SKM-1 (cell line): ENCODE measurements at regions not wholly inside any gene's neighbourhood (a gene's known extent, or its start where the extent isn't known, plus 50 kb on each side); places are given as distances from the start of the nearest gene placed in this dataset.

Source experiments
- DNase-seq: peaks from one replicate; lab custom pipeline; 2025; ENCODE audit not compliant: unreplicated experiment; lab: John Stamatoyannopoulos, UW

DNA sequence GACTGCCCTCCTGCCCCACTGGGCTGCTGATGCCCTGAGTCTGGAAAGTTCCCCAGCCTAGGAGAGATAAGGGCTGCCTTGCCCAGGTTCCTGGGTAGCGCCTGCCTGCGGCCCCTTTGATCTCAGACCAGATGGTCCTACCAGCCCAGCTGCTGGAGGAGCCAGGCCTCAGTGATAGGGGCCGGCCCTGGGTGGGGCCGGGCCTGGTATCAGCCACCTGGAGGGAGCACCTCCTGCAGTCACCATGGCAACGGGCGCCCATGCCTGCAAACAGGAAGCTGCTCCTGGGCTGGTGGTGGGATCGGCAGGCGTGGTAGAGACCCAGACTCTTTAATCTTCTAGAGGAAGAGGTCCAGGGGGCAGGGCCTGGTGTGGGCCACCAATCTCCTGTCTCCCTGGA, 119.7 kb upstream of the WNT4 start:
- DNase-seq, result no peak

DNA sequence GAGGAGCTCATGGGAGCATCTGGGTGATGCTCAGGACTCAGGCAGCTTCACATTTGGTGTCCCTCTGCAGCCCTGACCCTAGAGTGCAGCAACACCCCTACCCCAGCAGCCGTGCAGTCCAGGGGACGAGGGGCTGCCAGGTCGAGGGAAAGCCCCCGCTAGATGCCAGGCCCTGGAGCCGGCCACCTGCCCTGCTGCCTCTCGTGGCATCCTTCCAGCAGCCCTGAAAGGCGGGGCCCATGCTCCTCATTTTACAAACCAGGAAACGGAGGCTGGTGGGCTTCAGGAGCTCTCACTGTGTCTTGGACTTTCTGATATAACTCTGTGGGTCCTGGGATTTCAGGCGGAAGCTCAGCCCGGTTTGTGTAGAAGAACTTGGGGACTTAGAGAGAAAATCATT, 120.5 kb upstream of the WNT4 start:
- DNase-seq, result no peak

- DNase-seq, result no peak
Observed at GRCh38 chr1:22264464-22265341, 121.8 kb upstream of the WNT4 start.

DNA sequence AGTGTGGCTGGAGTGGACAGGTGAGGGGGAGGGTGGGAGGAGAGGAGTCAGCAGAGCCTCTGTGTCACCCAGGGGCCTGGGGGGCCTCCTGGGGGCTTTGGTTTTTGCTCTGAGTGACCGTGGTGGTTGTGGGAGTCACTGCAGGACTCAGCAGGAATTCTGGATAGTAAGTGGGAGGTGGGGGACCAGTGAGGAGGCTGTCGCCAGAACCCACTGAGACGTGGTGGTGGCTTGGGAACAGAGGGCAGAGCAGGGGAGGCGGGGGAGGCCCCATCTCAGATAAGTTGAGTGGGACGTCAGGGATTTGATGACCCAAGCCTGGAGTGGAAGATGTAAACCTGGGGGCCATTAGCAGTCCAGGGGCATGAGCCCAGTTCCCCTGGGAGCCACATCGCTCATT, 123.2 kb upstream of the WNT4 start:
- no peak for DNase-seq

DNA sequence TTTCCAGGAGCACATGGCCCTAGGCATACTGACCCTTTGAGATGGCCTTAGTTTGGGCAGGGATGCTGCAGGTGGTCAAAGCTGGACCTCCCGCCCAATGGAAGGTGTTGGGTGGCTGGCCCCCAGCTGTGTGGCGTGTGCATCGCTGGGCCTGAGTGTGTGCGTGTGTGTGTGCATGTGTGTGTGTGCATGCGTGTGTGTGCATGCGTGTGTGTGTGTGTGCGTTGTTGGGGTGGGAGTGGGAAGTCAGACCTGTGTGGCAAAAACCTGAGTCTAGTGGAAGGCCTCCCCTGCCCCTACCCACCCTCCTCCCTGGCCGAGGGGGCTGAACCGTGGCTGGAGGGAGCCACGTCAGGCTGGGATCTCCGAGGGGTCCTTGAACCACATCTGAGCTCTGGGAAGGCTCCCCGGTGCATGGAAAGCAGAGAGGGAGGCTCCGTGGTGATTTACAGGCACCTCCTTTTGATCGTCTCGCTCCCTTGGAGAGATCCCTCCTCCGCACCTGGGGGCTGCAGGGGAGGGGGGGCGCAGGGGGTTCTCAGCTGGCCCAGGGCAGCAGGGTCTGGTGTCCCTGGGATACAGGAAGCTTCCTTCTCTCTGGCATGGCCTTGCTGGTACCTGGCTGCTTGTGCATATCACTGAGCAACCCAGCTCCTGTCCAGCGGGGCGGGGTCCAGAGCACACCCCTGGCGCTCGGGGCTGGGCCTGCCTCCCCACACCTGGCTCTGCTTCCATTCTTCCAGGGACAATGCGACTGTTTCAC, 124.7 kb upstream of the WNT4 start:
- DNase-seq, result no peak

DNA sequence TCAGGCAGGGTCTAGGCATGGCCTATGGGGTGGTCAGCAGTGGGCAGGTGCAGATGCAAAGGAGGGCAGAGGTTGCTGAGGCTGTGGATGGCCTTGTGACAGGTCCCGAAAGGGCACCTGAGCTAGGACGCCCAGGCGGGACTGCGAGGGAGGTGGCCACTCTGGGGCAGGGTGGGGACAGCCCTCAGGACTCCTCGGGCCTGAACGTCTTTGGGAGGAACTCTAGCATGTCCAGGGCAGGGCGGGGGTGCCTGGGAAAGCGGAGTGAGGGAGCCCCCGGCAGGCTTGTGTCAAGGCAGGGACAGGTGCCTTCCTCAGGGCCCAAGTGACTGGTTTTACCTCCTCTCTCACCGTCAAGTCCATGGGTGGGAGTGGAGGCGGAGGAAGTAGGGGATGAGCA, 125.4 kb upstream of the WNT4 start:
- no peak for DNase-seq

DNA sequence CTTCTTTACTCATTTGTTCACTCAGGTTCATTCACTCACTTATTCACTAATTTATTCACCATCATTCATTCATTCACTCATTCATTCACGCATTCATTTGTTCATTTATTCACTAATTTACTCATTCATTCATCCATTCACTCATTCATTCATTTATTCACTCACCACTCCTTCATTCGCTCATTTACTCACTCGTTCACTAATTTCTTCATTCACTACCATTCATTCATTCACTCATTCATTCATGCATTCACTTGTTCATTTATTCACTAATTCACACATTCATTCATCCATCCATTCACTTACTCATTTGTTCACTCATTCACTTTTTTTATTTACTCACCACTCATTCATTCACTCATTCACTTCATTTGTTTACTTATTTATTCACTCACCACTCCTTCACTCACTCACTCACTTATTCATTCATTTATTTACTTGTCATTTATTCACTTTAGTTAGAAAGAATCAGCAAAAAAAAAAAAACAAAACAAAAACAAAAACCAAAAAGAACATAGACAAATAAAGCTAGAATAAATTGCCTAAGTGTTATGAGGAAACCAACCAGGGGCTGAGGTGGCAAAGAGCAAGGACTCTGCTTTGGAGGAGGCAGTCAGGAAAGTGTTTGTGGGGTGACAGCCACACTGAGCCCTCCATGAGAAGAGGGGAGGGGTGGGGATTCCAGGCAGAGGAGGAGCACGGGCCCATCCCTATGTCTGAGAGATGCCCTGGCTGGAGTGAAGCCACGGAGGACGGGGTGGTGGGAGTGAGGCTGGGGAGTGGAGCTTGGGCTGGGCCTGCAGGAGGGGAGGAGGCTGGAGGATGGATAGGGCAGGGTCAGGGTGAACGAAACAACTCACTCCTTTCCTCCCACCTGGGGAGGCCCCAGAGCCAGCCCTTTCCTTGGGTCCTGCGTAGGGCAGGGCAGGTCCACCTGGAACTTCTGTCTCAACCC, 129.2 kb upstream of the WNT4 start:
- no peak for DNase-seq

DNA sequence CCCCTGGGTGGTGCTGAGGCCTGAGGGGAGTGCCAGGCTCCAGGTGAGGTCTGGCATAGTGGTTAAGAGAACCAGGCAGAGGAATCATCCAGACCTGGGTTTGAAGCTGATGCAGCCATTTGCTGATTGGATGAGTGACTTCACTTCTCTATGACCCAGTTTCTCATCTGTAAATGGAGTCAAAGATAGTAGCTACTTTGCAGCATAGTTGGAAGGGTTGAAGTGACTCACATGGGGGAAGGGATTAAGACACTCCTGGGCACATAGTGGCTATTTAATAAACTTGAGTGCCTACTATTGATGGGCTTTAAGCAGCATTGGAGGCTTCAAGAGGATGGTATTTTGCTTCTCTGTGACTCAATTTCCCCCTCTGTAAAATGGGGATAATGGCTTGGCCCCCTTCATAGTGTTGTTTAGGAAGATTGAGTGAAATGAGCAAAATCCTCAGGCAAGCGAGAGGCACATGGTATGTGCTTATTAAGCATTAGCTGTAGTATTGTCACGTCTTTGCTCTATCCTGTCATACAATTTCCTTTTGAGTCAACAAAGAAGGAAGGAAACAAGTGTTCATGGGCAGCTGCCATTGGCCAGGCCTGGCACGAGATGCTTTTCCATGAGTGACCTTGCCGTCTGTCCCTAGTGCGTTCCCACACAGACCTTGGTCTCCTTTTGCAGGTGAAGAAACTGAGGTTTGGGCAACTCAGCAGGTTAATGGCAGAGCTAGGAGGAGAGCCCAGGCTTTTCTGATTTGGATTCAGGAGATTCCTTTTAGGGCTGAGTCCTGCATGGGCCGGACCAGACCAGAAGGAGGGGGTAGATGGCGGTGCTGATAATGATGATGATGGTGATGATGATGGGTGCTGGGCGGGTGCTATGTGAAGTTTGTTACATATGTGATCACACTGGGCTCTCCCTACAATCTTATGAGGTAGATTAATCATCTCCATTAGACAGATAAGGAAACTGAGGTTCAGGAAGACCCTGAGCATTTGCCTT, 131.1 kb upstream of the WNT4 start:
- DNase-seq, result no peak

- no peak for DNase-seq
Observed at GRCh38 chr1:22275167-22275566, 132.3 kb upstream of the WNT4 start.

DNA sequence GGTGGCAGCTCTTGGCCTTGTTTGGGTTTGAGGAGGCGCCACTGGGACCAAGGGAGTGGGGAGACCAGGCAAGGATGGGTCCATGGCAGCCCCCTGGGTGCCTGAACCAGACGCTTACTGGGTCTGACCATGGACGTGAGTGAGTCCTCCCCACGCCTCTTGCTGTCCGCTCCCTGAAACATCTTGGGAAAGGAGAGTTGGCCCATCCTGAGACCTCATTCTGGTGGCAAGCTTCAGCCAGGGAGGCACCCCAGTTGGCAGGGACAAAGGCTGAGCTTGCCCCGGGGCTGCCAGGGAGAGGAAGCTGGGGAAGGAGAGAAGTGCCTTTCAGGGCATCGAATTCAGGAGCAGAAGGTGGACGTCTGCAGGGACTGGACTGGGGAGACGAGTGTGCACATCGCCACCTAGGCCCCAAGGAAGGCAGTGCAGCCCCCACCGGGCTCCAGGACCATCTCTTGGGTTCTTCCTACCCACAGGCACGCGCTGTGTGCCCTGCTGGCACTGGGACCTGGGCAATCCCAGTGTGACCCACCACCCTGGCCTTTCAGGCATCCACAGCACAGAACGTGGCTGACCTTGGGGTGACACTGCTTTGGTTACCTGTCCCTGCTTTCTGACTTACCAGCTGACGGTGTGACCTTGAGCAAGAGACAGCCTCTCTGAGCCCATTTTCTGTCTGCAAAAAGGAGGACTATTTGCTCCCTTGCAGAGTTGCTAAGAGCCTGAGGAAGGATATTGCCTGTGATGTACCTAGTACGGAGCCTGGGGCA, 132.9 kb upstream of the WNT4 start:
- peak; percentile 5 for DNase-seq

DNA sequence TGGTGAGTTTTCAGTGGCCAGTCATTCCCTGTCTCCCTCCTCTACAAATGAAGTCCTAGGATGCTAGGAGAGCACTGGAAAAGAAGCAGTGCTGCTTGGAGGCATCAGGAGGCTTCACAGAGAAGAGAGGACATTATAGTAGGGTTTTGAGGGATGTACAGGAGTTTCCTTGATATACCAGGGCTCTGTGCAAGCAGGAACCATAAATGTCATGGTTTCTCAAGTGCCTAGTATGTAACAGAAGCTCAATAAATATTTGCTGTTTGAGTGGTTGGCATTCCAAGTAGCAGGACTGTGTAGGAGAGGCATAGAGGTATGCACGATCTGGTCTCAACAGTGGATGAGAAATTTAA, 133.5 kb upstream of the WNT4 start:
- DNase-seq, result no peak

GRCh38 chr1:22277662-22278061, 134.8 kb upstream of the WNT4 start:
- DNase-seq, result no peak

DNA sequence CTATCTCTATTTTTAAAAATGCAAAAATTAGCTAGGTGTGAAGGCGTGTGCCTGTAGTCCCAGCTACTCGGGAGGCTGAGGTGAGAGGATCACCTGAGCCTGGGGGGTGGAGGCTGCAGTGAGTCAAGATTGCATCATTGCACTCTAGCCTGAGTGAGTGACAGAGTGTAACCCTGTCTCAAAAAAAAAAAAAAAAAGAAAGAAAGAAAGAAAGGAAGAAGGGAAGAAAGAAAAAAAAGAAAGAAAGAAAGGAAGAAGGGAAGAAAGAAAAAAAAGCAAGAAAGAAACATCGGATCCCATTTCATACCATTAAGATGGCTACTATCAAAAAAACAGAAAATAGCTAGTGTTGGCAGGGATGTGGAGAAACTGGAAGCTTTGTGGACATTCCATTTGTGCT, 136.8 kb upstream of the WNT4 start:
- DNase-seq, result no peak

GRCh38 chr1:22280526-22280925, 137.6 kb upstream of the WNT4 start:
- no peak for DNase-seq

DNA sequence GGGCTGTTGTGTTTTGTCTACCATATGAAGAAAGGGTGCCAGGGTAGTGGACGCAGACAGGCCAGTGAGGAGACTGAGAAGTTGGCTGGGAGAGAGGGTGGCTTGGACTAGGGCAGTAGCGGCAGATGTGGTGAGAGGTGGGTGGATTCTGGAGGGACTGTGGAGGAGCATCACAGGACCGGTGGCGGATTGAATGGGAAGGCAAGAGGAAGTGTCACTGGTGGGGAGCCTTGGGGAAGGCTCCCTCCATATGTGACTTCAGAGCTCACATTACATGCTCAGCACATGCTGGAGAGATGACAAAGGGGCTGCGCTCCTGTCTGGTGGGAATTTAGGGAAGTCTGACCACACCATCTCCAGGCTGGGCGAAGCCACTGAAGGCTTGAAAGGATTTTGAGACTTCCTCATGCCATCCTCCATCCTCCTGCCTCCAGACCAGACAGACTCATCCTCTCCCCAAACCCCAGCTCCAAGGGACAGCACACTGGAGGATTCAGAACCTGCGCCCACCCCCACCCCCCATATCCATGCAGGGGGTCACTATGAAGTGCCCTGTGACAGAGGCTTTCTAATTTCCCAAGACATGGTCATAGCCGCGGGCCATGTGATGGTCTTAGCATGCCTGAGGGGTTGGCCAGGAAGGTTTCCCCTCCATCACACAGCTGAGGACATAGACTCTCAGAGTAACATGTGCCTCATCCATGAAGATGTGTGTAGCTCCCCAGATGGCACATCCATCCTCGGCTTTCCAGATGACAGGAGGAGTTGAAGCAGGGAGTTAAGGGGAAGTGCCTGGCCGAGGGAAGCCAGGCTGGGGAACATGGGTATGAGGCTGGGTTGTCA, 138.8 kb upstream of the WNT4 start:
- DNase-seq, result no peak

DNA sequence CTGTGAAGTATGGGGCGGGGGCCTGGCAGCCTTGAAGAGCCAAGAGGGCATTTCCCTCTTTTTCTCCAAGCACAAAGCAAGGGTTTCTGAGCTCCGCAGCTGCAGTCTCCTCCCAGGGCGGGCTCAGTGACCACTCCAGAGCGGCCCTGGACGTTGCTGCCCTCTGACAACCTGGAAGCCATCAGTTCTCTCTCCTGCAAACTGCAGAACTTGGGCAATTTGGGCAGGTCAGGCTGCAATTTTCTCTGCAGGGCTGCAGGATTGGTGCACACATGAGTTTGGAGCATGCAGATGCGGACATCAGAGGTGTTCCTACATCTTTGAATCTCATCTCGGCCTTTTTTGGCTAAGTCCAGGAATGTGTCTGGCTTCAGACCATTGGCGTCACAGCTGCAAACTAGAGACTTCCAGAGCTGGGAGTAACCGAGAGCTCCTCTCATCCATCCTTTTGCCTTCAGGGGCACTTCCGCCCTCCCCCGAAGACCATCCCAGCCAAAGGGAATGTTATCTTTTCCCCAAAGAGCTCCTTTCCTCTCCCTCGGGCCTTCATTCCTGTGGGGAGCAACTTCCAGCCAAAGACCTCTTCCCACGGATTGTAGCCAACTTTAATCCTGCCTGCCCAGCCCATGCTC, 139.6 kb upstream of the WNT4 start:
- no peak for DNase-seq

DNA sequence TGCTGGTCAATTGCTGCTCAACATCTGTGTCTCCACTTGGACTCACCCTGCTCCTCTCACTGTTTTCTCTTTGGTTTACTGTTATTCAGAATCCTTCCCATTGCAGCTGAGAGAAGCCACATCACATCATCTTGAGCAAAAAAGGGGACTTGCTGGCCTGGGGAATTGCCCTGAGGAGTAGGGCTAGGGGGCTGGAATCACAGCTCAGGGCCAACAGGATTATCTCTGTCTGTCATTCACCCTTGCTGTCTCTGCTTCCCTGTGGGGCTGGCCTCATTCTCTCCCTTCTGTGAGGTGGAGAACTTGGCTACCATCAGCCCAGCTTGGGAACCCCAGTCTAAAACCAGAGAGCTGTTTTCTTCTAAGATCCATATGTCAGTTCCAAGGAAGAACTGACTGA, 140.7 kb upstream of the WNT4 start:
- DNase-seq, result no peak

- no peak for DNase-seq
Observed at GRCh38 chr1:22284236-22284635, 141.3 kb upstream of the WNT4 start.
